ENCODE measurements at regions not wholly inside any gene's neighbourhood (a gene's known extent, or its start where the extent isn't known, plus 50 kb on each side); places are given as distances from the start of the nearest gene placed in this dataset.

DNA sequence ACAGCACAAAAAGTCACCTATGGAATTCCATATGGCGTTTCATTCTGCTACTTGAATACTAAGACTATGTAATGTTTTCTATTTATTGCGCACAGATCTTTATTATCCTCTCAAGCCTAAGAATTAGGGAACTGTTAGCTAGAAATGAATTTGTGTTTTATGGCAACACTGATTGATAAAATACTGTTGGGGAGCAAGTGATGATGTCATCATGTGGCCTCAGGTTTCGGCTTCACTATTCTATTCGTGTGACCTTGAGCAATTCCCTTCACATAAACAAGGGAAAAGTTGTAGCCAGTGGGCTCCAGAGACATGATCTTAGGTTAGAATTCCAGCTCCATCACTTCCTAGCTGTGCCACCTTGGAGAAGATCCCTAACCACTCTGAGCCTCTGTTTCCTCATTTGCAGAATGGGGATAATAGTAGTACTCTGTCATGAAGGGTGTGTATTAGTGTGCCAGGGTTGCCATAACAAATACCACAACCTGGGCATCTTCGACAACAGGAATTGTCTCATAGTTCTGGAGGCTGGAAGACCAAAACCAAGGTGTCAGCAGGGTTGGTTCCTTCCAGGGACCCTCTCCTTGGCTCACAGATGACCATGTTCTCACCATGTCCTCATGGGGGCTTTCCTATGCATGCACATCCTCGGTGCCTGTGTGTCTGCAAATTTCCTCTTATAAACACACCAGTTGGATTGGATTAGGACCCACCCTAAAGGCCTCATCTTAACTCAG lies 371.2 kb downstream of the RRAGC start:
- CTCF ChIA-PET = no interaction called here

More for the DNA sequence above, 371.2 kb downstream of the RRAGC start:
- Histone ChIP-seq H3K79me2 (ENCODE audit: insufficient read depth, low read length) (no peaks in the 10 kb centered on the region), H3K4me3 (replicated peaks in 1 of 2; ENCODE audit: low read depth in 1 of 2, low read length in 2 of 2) (no peak overlapping the region), H3K27me3 (ENCODE audit: insufficient read depth, low read length) (peaks cover 24% of the 10 kb centered on the region), H3K9me2 (ENCODE audit: insufficient read depth) (no peaks in the 10 kb centered on the region), H4K20me1 (ENCODE audit: insufficient read depth) (no peaks in the 10 kb centered on the region), H2AFZ (ENCODE audit: low read depth, low read length, poor library complexity, severe bottlenecking) (no peak overlapping the region), H3K4me1 (ENCODE audit: control insufficient read depth in 1 of 2, insufficient read depth in 2 of 2, low read length in 2 of 2) (no peaks in the 10 kb centered on the region), H3K27ac (ENCODE audit: low read depth, low read length) (no peak overlapping the region), H3K36me3 (ENCODE audit: control insufficient read depth in 1 of 2, insufficient read depth in 2 of 2, low read length in 2 of 2) (no peaks in the 10 kb centered on the region), H3K9ac (ENCODE audit: low read length) (no peak overlapping the region), H3K9me3 (ENCODE audit: control insufficient read depth in 1 of 2, insufficient read depth in 1 of 2, low read depth in 1 of 2, low read length in 2 of 2) (no peaks in the 10 kb centered on the region), H3K4me2 (ENCODE audit: low read length) (no peak overlapping the region)
- DNase-seq (ENCODE audit: low read depth, low spot score) (no peak), ATAC-seq (no peak)
- ChIA-PET POLR2A (no interaction called here), RAD21 (ENCODE audit: low non-redundant PET in 1 of 2, low total read pairs in 2 of 2, uncharacterized antibody in 2 of 2, unreplicated experiment in 2 of 2) (no interaction called here)
- intact Hi-C loops (cut with micrococcal nuclease) = no loop called here
- BruUV-seq (replicated peaks) = no TSS peak
- TF ChIP-seq ZFX (IDR thresholded peaks at IDR 0.05) = no peak
- no peak for TF ChIP-seq POLR2AphosphoS5 (IDR thresholded peaks at IDR 0.05; ENCODE audit: low read depth, low read length)
- TF ChIP-seq CBX3 (IDR thresholded peaks at IDR 0.05; ENCODE audit: low read depth) = no peak
- TF ChIP-seq ELF1 (IDR thresholded peaks at IDR 0.05; ENCODE audit: borderline replicate concordance, low read depth) = no peak
- TF ChIP-seq, protein P1, sequence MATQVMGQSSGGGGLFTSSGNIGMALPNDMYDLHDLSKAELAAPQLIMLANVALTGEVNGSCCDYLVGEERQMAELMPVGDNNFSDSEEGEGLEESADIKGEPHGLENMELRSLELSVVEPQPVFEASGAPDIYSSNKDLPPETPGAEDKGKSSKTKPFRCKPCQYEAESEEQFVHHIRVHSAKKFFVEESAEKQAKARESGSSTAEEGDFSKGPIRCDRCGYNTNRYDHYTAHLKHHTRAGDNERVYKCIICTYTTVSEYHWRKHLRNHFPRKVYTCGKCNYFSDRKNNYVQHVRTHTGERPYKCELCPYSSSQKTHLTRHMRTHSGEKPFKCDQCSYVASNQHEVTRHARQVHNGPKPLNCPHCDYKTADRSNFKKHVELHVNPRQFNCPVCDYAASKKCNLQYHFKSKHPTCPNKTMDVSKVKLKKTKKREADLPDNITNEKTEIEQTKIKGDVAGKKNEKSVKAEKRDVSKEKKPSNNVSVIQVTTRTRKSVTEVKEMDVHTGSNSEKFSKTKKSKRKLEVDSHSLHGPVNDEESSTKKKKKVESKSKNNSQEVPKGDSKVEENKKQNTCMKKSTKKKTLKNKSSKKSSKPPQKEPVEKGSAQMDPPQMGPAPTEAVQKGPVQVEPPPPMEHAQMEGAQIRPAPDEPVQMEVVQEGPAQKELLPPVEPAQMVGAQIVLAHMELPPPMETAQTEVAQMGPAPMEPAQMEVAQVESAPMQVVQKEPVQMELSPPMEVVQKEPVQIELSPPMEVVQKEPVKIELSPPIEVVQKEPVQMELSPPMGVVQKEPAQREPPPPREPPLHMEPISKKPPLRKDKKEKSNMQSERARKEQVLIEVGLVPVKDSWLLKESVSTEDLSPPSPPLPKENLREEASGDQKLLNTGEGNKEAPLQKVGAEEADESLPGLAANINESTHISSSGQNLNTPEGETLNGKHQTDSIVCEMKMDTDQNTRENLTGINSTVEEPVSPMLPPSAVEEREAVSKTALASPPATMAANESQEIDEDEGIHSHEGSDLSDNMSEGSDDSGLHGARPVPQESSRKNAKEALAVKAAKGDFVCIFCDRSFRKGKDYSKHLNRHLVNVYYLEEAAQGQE (IDR thresholded peaks at IDR 0.05; ENCODE audit: low read depth) = no peak
- TF ChIP-seq, protein P2, sequence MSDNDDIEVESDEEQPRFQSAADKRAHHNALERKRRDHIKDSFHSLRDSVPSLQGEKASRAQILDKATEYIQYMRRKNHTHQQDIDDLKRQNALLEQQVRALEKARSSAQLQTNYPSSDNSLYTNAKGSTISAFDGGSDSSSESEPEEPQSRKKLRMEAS (IDR thresholded peaks at IDR 0.05) = no peak
- TF ChIP-seq SRF (IDR thresholded peaks at IDR 0.05; ENCODE audit: low read depth) = no peak
- TF ChIP-seq FOSL1 (IDR thresholded peaks at IDR 0.05; ENCODE audit: low read depth) = no peak
- no peak for TF ChIP-seq EGR1 (IDR thresholded peaks at IDR 0.05; ENCODE audit: low read depth)
- no peak for TF ChIP-seq EZH2phosphoT487 (IDR thresholded peaks at IDR 0.05; ENCODE audit: borderline replicate concordance)
- no peak for TF ChIP-seq ZNF274 (IDR thresholded peaks at IDR 0.05; ENCODE audit: low read depth, low read length)
- no peak for TF ChIP-seq RAD21 (IDR thresholded peaks at IDR 0.05; ENCODE audit: low read depth)
- TF ChIP-seq, protein P3, sequence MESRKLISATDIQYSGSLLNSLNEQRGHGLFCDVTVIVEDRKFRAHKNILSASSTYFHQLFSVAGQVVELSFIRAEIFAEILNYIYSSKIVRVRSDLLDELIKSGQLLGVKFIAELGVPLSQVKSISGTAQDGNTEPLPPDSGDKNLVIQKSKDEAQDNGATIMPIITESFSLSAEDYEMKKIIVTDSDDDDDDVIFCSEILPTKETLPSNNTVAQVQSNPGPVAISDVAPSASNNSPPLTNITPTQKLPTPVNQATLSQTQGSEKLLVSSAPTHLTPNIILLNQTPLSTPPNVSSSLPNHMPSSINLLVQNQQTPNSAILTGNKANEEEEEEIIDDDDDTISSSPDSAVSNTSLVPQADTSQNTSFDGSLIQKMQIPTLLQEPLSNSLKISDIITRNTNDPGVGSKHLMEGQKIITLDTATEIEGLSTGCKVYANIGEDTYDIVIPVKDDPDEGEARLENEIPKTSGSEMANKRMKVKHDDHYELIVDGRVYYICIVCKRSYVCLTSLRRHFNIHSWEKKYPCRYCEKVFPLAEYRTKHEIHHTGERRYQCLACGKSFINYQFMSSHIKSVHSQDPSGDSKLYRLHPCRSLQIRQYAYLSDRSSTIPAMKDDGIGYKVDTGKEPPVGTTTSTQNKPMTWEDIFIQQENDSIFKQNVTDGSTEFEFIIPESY (IDR thresholded peaks at IDR 0.05; ENCODE audit: extremely low read depth, insufficient replicate concordance, low read length) = no peak
- TF ChIP-seq SP1 (IDR thresholded peaks at IDR 0.05; ENCODE audit: low read depth) = no peak
- TF ChIP-seq EZH2 (IDR thresholded peaks at IDR 0.05) = no peak
- TF ChIP-seq YY1 (IDR thresholded peaks at IDR 0.05; ENCODE audit: extremely low read depth, insufficient replicate concordance, low read depth, low read length) = no peak
- no peak for TF ChIP-seq POLR2A (IDR thresholded peaks at IDR 0.05; ENCODE audit: borderline replicate concordance, extremely low read depth, insufficient read depth, insufficient read length)
